HL-60 (cell line): ENCODE measurements at regions not wholly inside any gene's neighbourhood (a gene's known extent, or its start where the extent isn't known, plus 50 kb on each side); places are given as distances from the start of the nearest gene placed in this dataset.

ENCODE experiments used
- DNase-seq, 2 experiments: peaks; one replicate each; pipeline ENCODE4 v3.0.0-alpha.2; 2010 to 2020; ENCODE audit warnings: low read depth in 1 of 2, low spot score in 1 of 2
- H3K27ac ChIP-seq: fragments of 250-450 bp; sonication (Bioruptor Pico); replicated peaks from 2 replicates; pipeline ENCODE4 v1.5.1; 2020; ENCODE audit warnings: mild to moderate bottlenecking, moderate library complexity
- H3K27me3 ChIP-seq: fragments of 250-450 bp; sonication (Bioruptor Pico); 2 replicates; pipeline ENCODE4 v1.5.1; 2021; ENCODE audit warnings: mild to moderate bottlenecking, moderate library complexity; ENCODE audit not compliant: insufficient read depth, poor library complexity, severe bottlenecking
- H3K4me3 ChIP-seq: replicated peaks from 2 replicates; pipeline ENCODE4 v1.5.1; 2011; ENCODE audit warnings: mild to moderate bottlenecking, control low read depth, low read length; ENCODE audit not compliant: insufficient read depth
- GABPA ChIP-seq: IDR thresholded peaks from 2 replicates; pipeline ENCODE4 v1.6.1; 2012; ENCODE audit warnings: low read depth
- POLR2AphosphoS5 ChIP-seq: IDR thresholded peaks from 2 replicates; pipeline ENCODE4 v1.6.1; 2012; ENCODE audit warnings: low read depth
- REST ChIP-seq: IDR thresholded peaks from 2 replicates; pipeline ENCODE4 v1.6.1; 2012; ENCODE audit warnings: low read depth; ENCODE audit not compliant: insufficient replicate concordance
- SPI1 ChIP-seq: IDR thresholded peaks from 2 replicates; pipeline ENCODE4 v1.6.1; 2012; ENCODE audit warnings: low read depth, mild to moderate bottlenecking, borderline replicate concordance
- TF ChIP-seq, protein P1 (sequence below): IDR thresholded peaks from one replicate; pipeline ENCODE4 v1.5.1; 2011; ENCODE audit warnings: low read length, control low read depth, inconsistent platforms; ENCODE audit not compliant: insufficient read depth

GRCh38 chr13:97746649-97747048 lies 206.8 kb upstream of the IPO5 start:
- H3K4me3 ChIP-seq, result no peak overlapping the region
- no peak for TF ChIP-seq GABPA
- no peak for TF ChIP-seq SPI1
- TF ChIP-seq POLR2AphosphoS5, result no peak
- TF ChIP-seq, protein P1, sequence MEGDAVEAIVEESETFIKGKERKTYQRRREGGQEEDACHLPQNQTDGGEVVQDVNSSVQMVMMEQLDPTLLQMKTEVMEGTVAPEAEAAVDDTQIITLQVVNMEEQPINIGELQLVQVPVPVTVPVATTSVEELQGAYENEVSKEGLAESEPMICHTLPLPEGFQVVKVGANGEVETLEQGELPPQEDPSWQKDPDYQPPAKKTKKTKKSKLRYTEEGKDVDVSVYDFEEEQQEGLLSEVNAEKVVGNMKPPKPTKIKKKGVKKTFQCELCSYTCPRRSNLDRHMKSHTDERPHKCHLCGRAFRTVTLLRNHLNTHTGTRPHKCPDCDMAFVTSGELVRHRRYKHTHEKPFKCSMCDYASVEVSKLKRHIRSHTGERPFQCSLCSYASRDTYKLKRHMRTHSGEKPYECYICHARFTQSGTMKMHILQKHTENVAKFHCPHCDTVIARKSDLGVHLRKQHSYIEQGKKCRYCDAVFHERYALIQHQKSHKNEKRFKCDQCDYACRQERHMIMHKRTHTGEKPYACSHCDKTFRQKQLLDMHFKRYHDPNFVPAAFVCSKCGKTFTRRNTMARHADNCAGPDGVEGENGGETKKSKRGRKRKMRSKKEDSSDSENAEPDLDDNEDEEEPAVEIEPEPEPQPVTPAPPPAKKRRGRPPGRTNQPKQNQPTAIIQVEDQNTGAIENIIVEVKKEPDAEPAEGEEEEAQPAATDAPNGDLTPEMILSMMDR, result no peak
- no peak for TF ChIP-seq REST
- DNase-seq, result no peak
- H3K27me3 ChIP-seq, result no peaks in the 10 kb centered on the region
- H3K27ac ChIP-seq, result no peak overlapping the region

DNA sequence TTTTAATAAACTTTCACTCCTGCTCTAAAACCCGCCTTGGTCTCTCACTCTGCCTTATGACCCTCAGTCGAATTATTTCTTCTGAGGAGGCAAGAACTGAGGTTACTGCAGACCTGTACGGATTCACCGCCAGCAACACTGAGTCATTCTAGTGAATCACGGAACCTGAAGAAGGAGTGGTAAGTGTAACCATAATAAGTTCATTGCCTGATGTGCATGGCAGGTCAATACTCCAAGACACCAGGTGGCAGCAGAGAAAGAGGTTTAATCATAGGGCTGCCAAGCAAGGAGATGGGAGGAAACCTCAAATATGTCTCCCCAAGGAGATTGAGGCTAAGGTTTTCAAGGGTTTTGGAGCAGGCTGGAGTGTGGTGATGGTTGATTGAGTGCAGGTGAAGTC lies 204.3 kb upstream of the IPO5 start:
- H3K27me3 ChIP-seq, result no peaks in the 10 kb centered on the region
- H3K27ac ChIP-seq, result no peak overlapping the region
- DNase-seq, result no peak
- TF ChIP-seq GABPA (no peak), POLR2AphosphoS5 (no peak), SPI1 (no peak), REST (no peak)
- TF ChIP-seq, protein P1, result no peak
- H3K4me3 ChIP-seq, result no peak overlapping the region

DNA sequence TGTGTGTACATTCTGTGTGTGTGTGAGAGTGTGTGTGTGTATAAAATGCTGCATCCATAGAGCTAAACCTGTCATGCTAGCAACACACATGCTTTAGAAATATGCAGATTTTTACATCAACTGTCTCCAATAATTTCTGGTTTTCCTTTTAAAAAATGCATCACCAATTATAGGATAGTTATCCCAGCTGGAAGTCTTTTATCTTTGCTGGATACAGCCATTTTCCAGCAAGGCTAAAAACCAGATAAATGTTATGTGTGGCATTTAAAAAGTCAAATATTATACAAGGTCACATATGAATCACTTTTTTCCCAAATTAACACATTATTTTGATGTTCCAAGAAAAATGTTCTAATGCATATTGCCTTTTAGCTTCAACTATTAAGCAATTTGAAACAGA lies 202.0 kb upstream of the IPO5 start:
- no peak for TF ChIP-seq POLR2AphosphoS5
- TF ChIP-seq GABPA, result no peak
- TF ChIP-seq REST, result no peak
- no peak for TF ChIP-seq SPI1
- TF ChIP-seq, protein P1, result no peak
- no peaks in the 10 kb centered on the region for H3K27me3 ChIP-seq
- DNase-seq, result no peak
- no peak overlapping the region for H3K27ac ChIP-seq
- no peak overlapping the region for H3K4me3 ChIP-seq
